ENCODE measurements at regions not wholly inside any gene's neighbourhood (a gene's known extent, or its start where the extent isn't known, plus 50 kb on each side); places are given as distances from the start of the nearest gene placed in this dataset.
A peak's percentile ranks its signal among the peaks of the same experiment; 100 is the strongest.

DNA sequence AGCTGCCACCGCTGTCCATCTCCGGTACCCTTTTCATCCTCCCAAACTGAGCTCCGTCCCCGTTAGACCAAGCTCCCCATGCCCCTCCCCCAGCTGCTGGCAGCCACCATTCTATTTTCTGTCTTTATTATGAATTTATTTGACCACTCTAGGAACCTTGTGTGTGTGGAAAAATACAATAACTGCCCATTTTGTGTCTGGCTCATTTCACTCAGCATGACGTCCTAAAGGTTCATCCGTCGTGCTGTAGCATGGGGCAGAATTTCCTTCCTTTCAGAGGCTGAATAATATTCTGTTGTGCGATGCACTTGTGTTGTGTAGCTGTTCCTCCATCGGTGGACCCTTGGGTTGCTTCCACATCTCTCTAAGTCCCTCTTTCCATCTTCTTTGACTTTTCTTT is 263.1 kb downstream of the SEC14L1 start:
- Histone ChIP-seq H3K27ac (ENCODE audit: low read depth, low read length) (no peak overlapping the region), H3K36me3 (ENCODE audit: control insufficient read depth in 5 of 5, insufficient read depth in 5 of 5, low read length in 5 of 5) (peaks cover 0 to 26% (median 17%) of the 10 kb centered on the region in 5 donors), H3K4me1 (ENCODE audit: control insufficient read depth in 5 of 5, insufficient read depth in 5 of 5, low read length in 5 of 5) (peaks cover 9 to 70% (median 49%) of the 10 kb centered on the region in 5 donors), H3K9me3 (ENCODE audit: control insufficient read depth in 5 of 5, low read length in 5 of 5) (no peaks in the 10 kb centered on the region), H3K9ac (ENCODE audit: low read length in 5 of 5) (no peak overlapping the region), H3K4me3 (ENCODE audit: low read depth in 1 of 5, low read length in 5 of 5) (no peak overlapping the region), H3K27me3 (ENCODE audit: control insufficient read depth in 5 of 5, insufficient read depth in 4 of 5, low read length in 5 of 5) (no peaks in the 10 kb centered on the region)

DNA sequence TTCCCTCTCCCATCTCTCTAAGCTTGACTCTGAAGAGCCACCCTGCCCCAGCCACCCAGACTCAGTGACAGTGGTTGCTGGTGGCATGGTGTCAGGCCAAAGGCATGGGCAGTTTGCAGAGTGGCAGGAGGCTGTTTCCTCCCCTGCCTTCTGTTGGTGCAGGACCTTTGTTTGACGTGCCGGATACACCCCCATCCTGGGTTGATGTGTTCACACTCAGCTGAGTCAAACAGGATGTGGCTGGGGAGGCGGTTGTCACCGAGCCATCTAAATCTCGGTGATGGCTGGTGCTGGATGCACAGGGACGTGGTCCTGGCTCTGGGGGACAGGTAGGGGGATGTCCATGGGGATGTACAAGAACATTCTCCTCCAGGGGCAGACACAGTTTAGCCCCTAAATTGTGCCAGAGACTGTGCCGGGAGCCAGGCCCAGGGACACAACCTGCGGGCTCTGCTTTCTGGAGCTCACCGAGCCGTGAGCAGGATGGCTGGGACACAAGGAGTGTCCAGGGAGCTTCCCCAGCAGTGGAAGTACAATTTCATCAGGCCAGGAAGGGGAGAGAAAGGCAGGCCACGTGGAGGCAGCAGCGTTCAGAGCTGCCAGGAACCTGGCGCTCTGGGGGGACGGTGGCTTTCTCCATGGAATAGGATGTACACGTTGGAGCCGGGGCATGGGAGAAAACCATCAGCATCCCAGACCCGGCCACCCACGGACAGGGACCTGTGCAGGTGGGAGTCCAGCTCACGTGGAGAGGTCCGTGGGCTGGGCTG is 264.2 kb downstream of the SEC14L1 start:
- Histone ChIP-seq H3K27me3 (ENCODE audit: control insufficient read depth in 5 of 5, insufficient read depth in 4 of 5, low read length in 5 of 5) (no peaks in the 10 kb centered on the region), H3K4me1 (ENCODE audit: control insufficient read depth in 5 of 5, insufficient read depth in 5 of 5, low read length in 5 of 5) (peaks cover 9 to 73% (median 57%) of the 10 kb centered on the region in 5 donors), H3K27ac (ENCODE audit: low read depth, low read length) (peak overlapping the region; percentile 30), H3K9me3 (ENCODE audit: control insufficient read depth in 5 of 5, low read length in 5 of 5) (no peaks in the 10 kb centered on the region), H3K4me3 (ENCODE audit: low read depth in 1 of 5, low read length in 5 of 5) (peak overlapping the region in 2 of 5 donors; percentile 12 to 18), H3K9ac (ENCODE audit: low read length in 5 of 5) (peak overlapping the region in 1 of 5 donors; percentile 38), H3K36me3 (ENCODE audit: control insufficient read depth in 5 of 5, insufficient read depth in 5 of 5, low read length in 5 of 5) (peaks cover 0 to 18% (median 16%) of the 10 kb centered on the region in 5 donors)

DNA sequence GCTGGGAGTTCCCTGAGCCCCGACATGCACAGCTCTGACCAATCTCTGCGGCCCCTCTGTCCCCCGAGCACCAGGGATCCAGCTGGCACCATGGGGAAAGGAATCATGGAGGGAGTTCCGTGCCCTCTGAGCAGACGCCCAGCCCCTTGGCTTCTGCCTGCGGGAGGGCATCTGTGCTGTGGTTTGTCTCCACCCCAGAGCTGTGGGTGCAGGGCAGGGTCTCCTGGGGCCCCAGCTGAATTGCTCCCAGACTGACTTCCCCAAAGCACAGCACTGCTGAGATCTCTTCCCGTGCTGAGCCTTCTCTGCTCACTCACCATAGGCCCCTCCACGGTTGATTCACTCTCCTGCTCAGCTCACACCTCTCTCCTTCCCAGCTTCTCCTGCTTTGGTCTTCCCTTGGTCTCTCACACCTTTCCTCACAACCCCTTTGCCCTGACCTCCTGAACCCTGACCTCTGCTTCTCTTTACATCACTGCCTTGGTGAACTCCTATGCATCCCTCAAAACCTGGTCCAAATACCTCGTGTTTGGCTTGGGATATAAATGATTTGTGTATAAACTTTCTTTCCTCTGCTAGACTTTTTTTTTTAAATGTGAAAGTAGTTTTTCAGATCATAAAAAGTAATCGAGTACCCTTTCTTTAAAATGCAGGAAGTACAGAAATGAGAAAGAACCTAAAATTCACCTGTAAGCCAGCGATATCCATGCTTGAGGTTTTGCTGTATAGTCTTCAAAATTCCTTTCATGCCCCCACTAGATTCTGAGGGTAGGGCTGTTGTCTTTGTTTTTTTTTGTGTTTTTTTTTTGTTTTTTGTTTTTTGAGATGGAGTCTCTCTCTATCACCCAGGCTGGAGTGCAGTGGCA is 265.3 kb downstream of the SEC14L1 start:
- peak overlapping the region; percentile 30 for H3K27ac ChIP-seq (ENCODE audit: low read depth, low read length)
- peaks cover 0 to 18% (median 16%) of the 10 kb centered on the region in 5 donors for H3K36me3 ChIP-seq (ENCODE audit: control insufficient read depth in 5 of 5, insufficient read depth in 5 of 5, low read length in 5 of 5)
- H3K4me3 ChIP-seq (ENCODE audit: low read depth in 1 of 5, low read length in 5 of 5): peak overlapping the region in 1 of 5 donors; percentile 12
- no peak overlapping the region for H3K9ac ChIP-seq (ENCODE audit: low read length in 5 of 5)
- H3K9me3 ChIP-seq (ENCODE audit: control insufficient read depth in 5 of 5, low read length in 5 of 5): no peaks in the 10 kb centered on the region
- peaks cover 10 to 73% (median 58%) of the 10 kb centered on the region in 5 donors for H3K4me1 ChIP-seq (ENCODE audit: control insufficient read depth in 5 of 5, insufficient read depth in 5 of 5, low read length in 5 of 5)
- H3K27me3 ChIP-seq (ENCODE audit: control insufficient read depth in 5 of 5, insufficient read depth in 4 of 5, low read length in 5 of 5): no peaks in the 10 kb centered on the region

DNA sequence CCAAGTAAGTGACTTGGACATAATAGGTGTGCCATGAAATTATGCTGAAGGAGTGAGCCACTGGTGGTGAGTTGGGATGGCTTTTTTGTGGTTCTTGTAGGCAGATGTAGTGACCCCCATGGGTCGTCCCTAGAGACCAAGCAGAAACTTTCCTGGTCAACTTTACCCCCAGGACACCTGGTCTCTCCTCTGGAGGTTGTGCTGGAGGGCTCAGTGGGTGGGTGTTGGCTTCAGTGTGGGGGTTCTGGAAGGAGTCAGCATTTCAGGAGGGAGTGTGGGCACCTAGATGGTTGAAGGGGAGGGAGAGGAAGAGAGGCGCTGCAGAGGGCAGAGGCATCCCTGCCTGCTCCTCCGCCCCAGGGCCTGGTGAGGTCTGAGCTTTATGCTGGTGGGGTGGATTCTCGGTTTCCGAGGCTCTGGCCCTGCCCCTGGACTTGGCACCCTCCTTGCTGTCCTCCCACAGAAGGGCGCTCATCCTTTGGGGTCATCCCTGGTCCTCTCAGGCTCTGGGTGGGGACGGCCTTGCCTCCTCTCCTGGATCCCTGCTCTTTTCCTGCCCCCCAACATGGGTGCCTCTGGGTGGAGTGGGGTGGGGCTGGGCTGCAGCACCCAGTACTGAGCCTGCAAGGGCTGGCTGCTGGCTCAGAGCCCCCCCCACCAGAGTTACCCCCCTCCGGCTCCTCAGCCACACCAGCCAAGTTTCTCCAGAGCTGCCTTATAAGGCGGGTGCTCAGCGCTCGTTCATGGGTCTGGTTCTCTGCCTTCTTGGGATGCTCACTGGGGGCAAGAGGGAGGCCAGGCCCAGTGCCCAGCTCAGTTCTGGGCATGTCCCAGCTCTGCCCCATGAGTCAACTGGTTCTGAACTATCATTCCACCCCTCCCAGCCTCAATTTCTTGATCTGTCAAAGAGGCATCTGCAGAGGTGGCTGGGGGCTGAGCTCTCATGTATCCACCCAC is 266.8 kb downstream of the SEC14L1 start:
- Histone ChIP-seq H3K9me3 (ENCODE audit: control insufficient read depth in 5 of 5, low read length in 5 of 5) (no peaks in the 10 kb centered on the region), H3K27me3 (ENCODE audit: control insufficient read depth in 5 of 5, insufficient read depth in 4 of 5, low read length in 5 of 5) (no peaks in the 10 kb centered on the region), H3K4me1 (ENCODE audit: control insufficient read depth in 5 of 5, insufficient read depth in 5 of 5, low read length in 5 of 5) (peaks cover 10 to 77% (median 63%) of the 10 kb centered on the region in 5 donors), H3K36me3 (ENCODE audit: control insufficient read depth in 5 of 5, insufficient read depth in 5 of 5, low read length in 5 of 5) (peaks cover 0 to 10% (median 7%) of the 10 kb centered on the region in 5 donors), H3K9ac (ENCODE audit: low read length in 5 of 5) (no peak overlapping the region), H3K27ac (ENCODE audit: low read depth, low read length) (no peak overlapping the region), H3K4me3 (ENCODE audit: low read depth in 1 of 5, low read length in 5 of 5) (no peak overlapping the region)

DNA sequence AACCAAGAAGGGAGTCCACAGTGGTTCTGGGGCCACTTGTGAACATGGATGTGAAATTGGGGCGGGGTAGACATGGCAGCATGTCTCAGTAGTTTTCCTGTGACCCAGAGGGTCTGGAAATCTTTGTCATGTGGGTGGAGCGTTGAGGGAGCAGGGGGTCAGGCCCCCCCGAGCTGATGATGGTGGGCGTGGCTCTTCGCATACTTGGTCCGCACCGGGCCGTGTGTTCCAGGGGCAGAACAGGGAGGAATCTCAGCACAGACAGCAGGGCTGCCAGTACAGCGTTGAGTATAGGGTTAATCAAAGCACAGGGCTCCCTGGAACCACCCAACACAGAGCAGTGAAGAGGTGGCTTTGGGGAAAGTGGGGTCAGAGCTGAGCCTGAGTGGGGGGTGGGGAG is 267.5 kb downstream of the SEC14L1 start:
- no peaks in the 10 kb centered on the region for H3K27me3 ChIP-seq (ENCODE audit: control insufficient read depth in 5 of 5, insufficient read depth in 4 of 5, low read length in 5 of 5)
- H3K4me3 ChIP-seq (ENCODE audit: low read depth in 1 of 5, low read length in 5 of 5): no peak overlapping the region
- H3K36me3 ChIP-seq (ENCODE audit: control insufficient read depth in 5 of 5, insufficient read depth in 5 of 5, low read length in 5 of 5): peaks cover 0 to 4% (median 3%) of the 10 kb centered on the region in 5 donors
- H3K4me1 ChIP-seq (ENCODE audit: control insufficient read depth in 5 of 5, insufficient read depth in 5 of 5, low read length in 5 of 5): peaks cover 10 to 73% (median 60%) of the 10 kb centered on the region in 5 donors
- no peak overlapping the region for H3K9ac ChIP-seq (ENCODE audit: low read length in 5 of 5)
- peaks cover 0 to 4% (median 0%) of the 10 kb centered on the region in 5 donors for H3K9me3 ChIP-seq (ENCODE audit: control insufficient read depth in 5 of 5, low read length in 5 of 5)
- H3K27ac ChIP-seq (ENCODE audit: low read depth, low read length): no peak overlapping the region

DNA sequence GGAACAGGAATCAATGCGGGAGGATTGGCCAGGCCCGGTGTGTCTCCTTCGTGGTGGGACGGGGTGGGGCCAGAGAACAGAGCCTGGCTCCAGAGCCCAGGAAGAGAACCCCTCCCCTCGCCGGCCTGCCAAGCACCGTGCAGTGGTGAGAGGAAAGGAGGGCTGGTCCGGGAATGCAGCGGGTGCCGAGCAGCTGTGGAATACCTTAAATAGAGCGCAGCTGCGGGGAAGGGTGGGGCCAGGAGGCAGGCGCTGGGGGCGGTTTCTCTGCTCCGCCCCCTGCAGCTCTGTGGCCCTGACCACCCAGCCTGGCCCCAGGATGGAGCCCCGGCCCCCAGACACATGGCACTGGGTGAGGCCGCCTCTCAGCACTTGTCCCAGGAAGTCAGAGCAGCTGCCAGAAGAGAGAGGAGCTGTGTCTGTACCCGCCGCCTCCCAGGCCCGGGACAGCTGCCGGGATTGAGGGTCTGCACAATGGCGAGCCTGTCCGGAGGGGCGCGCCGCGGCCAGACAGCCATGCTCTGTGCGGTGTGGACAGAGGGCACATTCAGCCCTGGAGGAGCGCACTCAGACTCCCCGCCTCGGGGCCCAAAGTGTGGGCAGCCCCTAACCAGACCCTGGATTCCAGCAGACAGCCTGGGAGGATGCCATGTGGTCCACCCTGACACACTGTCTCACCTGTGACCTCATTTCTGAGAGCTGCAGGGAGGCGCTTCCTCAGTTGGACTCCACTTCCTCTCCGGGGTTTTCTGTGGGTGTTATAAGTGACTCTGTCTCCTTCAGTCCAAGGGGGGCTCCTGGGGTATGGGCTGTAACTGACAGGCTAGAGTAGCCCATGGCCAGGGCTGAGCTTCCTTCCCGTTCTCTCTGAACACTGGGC is 268.8 kb downstream of the SEC14L1 start:
- peak overlapping the region; percentile 41 for H3K27ac ChIP-seq (ENCODE audit: low read depth, low read length)
- no peaks in the 10 kb centered on the region for H3K36me3 ChIP-seq (ENCODE audit: control insufficient read depth in 5 of 5, insufficient read depth in 5 of 5, low read length in 5 of 5)
- H3K4me1 ChIP-seq (ENCODE audit: control insufficient read depth in 5 of 5, insufficient read depth in 5 of 5, low read length in 5 of 5): peaks cover 10 to 62% (median 51%) of the 10 kb centered on the region in 5 donors
- H3K4me3 ChIP-seq (ENCODE audit: low read depth in 1 of 5, low read length in 5 of 5): peak overlapping the region in 1 of 5 donors; percentile 29
- no peaks in the 10 kb centered on the region for H3K27me3 ChIP-seq (ENCODE audit: control insufficient read depth in 5 of 5, insufficient read depth in 4 of 5, low read length in 5 of 5)
- peak overlapping the region in 1 of 5 donors; percentile 43 for H3K9ac ChIP-seq (ENCODE audit: low read length in 5 of 5)
- peaks cover 0 to 4% (median 0%) of the 10 kb centered on the region in 5 donors for H3K9me3 ChIP-seq (ENCODE audit: control insufficient read depth in 5 of 5, low read length in 5 of 5)

DNA sequence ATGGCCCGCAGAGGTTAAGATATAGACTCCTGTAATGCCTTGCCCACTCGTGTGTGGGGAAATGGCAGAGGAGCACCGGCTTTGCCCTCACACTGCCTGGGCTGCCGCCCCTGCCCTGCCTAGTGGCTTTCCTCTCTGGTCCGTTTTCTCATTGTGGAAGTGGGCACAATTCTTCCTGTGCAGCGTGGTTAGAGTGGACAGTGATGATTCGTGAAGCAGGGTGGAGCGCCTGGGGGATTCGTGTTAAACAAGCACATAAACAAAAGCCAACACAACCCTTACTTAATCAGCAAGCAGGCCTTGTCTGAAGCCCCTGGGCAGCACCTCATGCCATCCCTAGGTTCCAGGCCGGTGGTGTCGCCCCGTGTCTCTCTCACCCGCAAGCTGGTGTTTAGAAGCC is 269.7 kb downstream of the SEC14L1 start:
- Histone ChIP-seq H3K9me3 (ENCODE audit: control insufficient read depth in 5 of 5, low read length in 5 of 5) (peaks cover 0 to 4% (median 0%) of the 10 kb centered on the region in 5 donors), H3K27me3 (ENCODE audit: control insufficient read depth in 5 of 5, insufficient read depth in 4 of 5, low read length in 5 of 5) (no peaks in the 10 kb centered on the region), H3K27ac (ENCODE audit: low read depth, low read length) (peak overlapping the region; percentile 41), H3K36me3 (ENCODE audit: control insufficient read depth in 5 of 5, insufficient read depth in 5 of 5, low read length in 5 of 5) (peaks cover 0 to 2% (median 0%) of the 10 kb centered on the region in 5 donors), H3K4me3 (ENCODE audit: low read depth in 1 of 5, low read length in 5 of 5) (no peak overlapping the region), H3K4me1 (ENCODE audit: control insufficient read depth in 5 of 5, insufficient read depth in 5 of 5, low read length in 5 of 5) (peaks cover 5 to 52% (median 42%) of the 10 kb centered on the region in 5 donors), H3K9ac (ENCODE audit: low read length in 5 of 5) (peak overlapping the region in 2 of 5 donors; percentile 4 to 43)

DNA sequence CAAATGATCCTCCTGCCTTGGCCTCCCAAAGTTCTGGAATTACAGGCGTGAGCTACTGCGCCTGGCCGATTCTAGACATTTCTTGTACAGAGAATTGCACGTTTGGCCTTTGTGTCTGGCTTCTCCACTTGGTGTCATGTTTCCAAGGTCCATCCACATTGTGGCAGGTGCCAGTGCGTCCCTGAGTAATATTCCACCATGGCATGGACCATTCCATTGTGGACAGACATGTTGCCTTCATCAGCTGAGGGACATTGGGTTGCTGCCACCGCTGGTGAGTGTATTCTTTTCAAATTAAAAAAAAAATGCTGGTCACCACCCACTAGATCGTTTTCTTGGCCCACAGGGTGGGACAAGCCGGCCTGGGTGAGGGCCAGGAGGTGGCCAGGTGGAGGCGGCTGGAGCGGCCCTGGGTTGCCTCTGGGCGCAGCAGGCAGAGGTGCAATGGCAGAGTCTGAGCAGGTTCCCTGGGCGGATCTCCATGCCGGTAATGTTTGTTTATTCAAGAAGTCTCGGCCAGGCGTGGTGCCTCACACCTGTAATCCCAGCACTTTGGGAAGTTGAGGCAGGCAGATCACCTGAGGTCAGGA is 274.1 kb downstream of the SEC14L1 start:
- peaks cover 0 to 4% (median 0%) of the 10 kb centered on the region in 5 donors for H3K9me3 ChIP-seq (ENCODE audit: control insufficient read depth in 5 of 5, low read length in 5 of 5)
- H3K9ac ChIP-seq (ENCODE audit: low read length in 5 of 5): no peak overlapping the region
- no peak overlapping the region for H3K27ac ChIP-seq (ENCODE audit: low read depth, low read length)
- H3K4me3 ChIP-seq (ENCODE audit: low read depth in 1 of 5, low read length in 5 of 5): no peak overlapping the region
- peaks cover 0 to 9% (median 4%) of the 10 kb centered on the region in 5 donors for H3K36me3 ChIP-seq (ENCODE audit: control insufficient read depth in 5 of 5, insufficient read depth in 5 of 5, low read length in 5 of 5)
- no peaks in the 10 kb centered on the region for H3K27me3 ChIP-seq (ENCODE audit: control insufficient read depth in 5 of 5, insufficient read depth in 4 of 5, low read length in 5 of 5)
- peaks cover under 1 to 25% (median 20%) of the 10 kb centered on the region in 5 donors for H3K4me1 ChIP-seq (ENCODE audit: control insufficient read depth in 5 of 5, insufficient read depth in 5 of 5, low read length in 5 of 5)
